Liver (tissue), 8 donors: ENCODE measurements at regions not wholly inside any gene's neighbourhood (a gene's known extent, or its start where the extent isn't known, plus 50 kb on each side); places are given as distances from the start of the nearest gene placed in this dataset.

Experiments
- DNase-seq: peaks from one replicate; pipeline ENCODE4 v3.0.0-alpha.2; 2017; ENCODE audit warnings: low spot score
- H3K27ac ChIP-seq, 2 donors: one replicate each; pipeline ENCODE4 v1.7.0; 2013; ENCODE audit warnings: inconsistent platforms in 2 of 2, low read length in 2 of 2, control low read depth in 1 of 2, low read depth in 1 of 2, mild to moderate bottlenecking in 1 of 2
- H3K27me3 ChIP-seq, 4 donors: one replicate each; pipeline versions ENCODE4 v1.6.1 to v1.7.0; 2013; ENCODE audit warnings: low read length in 3 of 4, inconsistent platforms in 1 of 4, mild to moderate bottlenecking in 1 of 4, moderate library complexity in 1 of 4; ENCODE audit not compliant: control insufficient read depth in 4 of 4, insufficient read depth in 4 of 4
- H3K36me3 ChIP-seq, 4 donors: one replicate each; pipeline versions ENCODE4 v1.6.1 to v1.7.0; 2013; ENCODE audit warnings: low read length in 3 of 4, mild to moderate bottlenecking in 3 of 4, low read depth in 1 of 4, moderate library complexity in 1 of 4; ENCODE audit not compliant: control insufficient read depth in 4 of 4, insufficient read depth in 3 of 4
- H3K4me1 ChIP-seq, 4 donors: one replicate each; pipeline versions ENCODE4 v1.6.1 to v1.7.0; 2013; ENCODE audit warnings: low read length in 3 of 4, mild to moderate bottlenecking in 3 of 4, moderate library complexity in 1 of 4; ENCODE audit not compliant: control insufficient read depth in 4 of 4, insufficient read depth in 4 of 4
- H3K4me3 ChIP-seq, 3 donors: one replicate each; pipeline versions ENCODE4 v1.6.1 to v1.7.0; 2013; ENCODE audit warnings: low read length in 3 of 3, control low read depth in 1 of 3, low read depth in 1 of 3, mild to moderate bottlenecking in 1 of 3
- H3K9ac ChIP-seq, 2 donors: one replicate each; pipeline ENCODE4 v1.7.0; 2013; ENCODE audit warnings: low read length in 2 of 2, mild to moderate bottlenecking in 2 of 2, moderate library complexity in 2 of 2, control low read depth in 1 of 2, low read depth in 1 of 2
- H3K9me3 ChIP-seq, 4 donors: one replicate each; pipeline versions ENCODE4 v1.6.1 to v1.7.0; 2013; ENCODE audit warnings: low read length in 3 of 4; ENCODE audit not compliant: control insufficient read depth in 4 of 4
- ATF3 ChIP-seq: IDR thresholded peaks from 2 replicates; pipeline ENCODE4 v1.6.1; 2016; ENCODE audit warnings: antibody characterized with exemption
- CTCF ChIP-seq: fragments of 150-350 bp; IDR thresholded peaks from 2 replicates; pipeline ENCODE4 v1.5.1; 2017; ENCODE audit warnings: improper control_type of control experiment, low read depth, low read length; ENCODE audit not compliant: missing input control
- FOXA1 ChIP-seq: IDR thresholded peaks from 2 replicates; pipeline ENCODE4 v1.6.1; 2016; ENCODE audit warnings: antibody characterized with exemption
- FOXA2 ChIP-seq: IDR thresholded peaks from 2 replicates; pipeline ENCODE4 v1.6.1; 2016; ENCODE audit warnings: antibody characterized with exemption
- GABPA ChIP-seq, 2 donors: IDR thresholded peaks in 1 of 2; conservative IDR thresholded peaks in 1 of 2; 2 replicates each; pipeline ENCODE4 v1.6.1; 2016; ENCODE audit warnings: antibody characterized with exemption in 2 of 2, mild to moderate bottlenecking in 1 of 2, moderate library complexity in 1 of 2
- HNF4G ChIP-seq: IDR thresholded peaks from 2 replicates; pipeline ENCODE4 v1.6.1; 2016; ENCODE audit warnings: antibody characterized with exemption
- JUND ChIP-seq, 2 donors: IDR thresholded peaks; 2 replicates each; pipeline ENCODE4 v1.6.1; 2016; ENCODE audit warnings: antibody characterized with exemption in 2 of 2
- MAX ChIP-seq: IDR thresholded peaks from 2 replicates; pipeline ENCODE4 v1.6.1; 2016; ENCODE audit warnings: antibody characterized with exemption
- NR2F2 ChIP-seq: IDR thresholded peaks from 2 replicates; pipeline ENCODE4 v1.6.1; 2016; ENCODE audit warnings: antibody characterized with exemption
- RAD21 ChIP-seq, 2 donors: IDR thresholded peaks; 2 replicates each; pipeline ENCODE4 v1.6.1; 2016; ENCODE audit warnings: antibody characterized with exemption in 2 of 2, mild to moderate bottlenecking in 2 of 2
- RXRA ChIP-seq, 2 donors: IDR thresholded peaks; 2 replicates each; pipeline ENCODE4 v1.6.1; 2017 to 2018; ENCODE audit warnings: antibody characterized with exemption in 2 of 2, mild to moderate bottlenecking in 1 of 2
- SP1 ChIP-seq: IDR thresholded peaks from 2 replicates; pipeline ENCODE4 v1.6.1; 2018; ENCODE audit warnings: antibody characterized with exemption, mild to moderate bottlenecking
- TAF1 ChIP-seq: conservative IDR thresholded peaks from 2 replicates; pipeline ENCODE4 v1.6.1; 2016; ENCODE audit warnings: antibody characterized with exemption, mild to moderate bottlenecking
- YY1 ChIP-seq: IDR thresholded peaks from 2 replicates; pipeline ENCODE4 v1.6.1; 2016; ENCODE audit warnings: antibody characterized with exemption, mild to moderate bottlenecking
- WGBS: extraction: QIAGEN DNeasy Blood & Tissue Kit; methylation state at CpG from one replicate; pipeline ENCODE4 v1.1.7; 2013; 5-methylcytosine and 5-hydroxymethylcytosine counted together
- TF ChIP-seq, protein P1 (sequence below): IDR thresholded peaks from 2 replicates; pipeline ENCODE4 v1.6.1; 2016; ENCODE audit warnings: antibody characterized with exemption
- TF ChIP-seq, protein P2 (sequence below): IDR thresholded peaks from 2 replicates; pipeline ENCODE4 v1.6.1; 2016; ENCODE audit warnings: antibody characterized with exemption, mild to moderate bottlenecking
- donor health status: healthy.
- donor health status: healthy.
- donor health status: healthy.
- donor health status: healthy.
- donor health status: healthy.

GRCh38 chr13:94886191-94886590, 173.8 kb upstream of the SOX21 start:
- WGBS = 54% methylated on average over 2 of the region's 2 CpGs
- Histone ChIP-seq H3K36me3 (no peaks in the 10 kb centered on the region), H3K4me3 (no peak overlapping the region), H3K27me3 (no peaks in the 10 kb centered on the region), H3K9me3 (no peaks in the 10 kb centered on the region), H3K9ac (no peak overlapping the region), H3K4me1 (no peaks in the 10 kb centered on the region), H3K27ac (no peak overlapping the region)
- DNase-seq = no peak
- TF ChIP-seq YY1 = no peak
- no peak for TF ChIP-seq NR2F2
- no peak for TF ChIP-seq CTCF
- no peak for TF ChIP-seq RAD21 (IDR thresholded peaks at IDR 0.05)
- TF ChIP-seq JUND (IDR thresholded peaks at IDR 0.05) = no peak
- TF ChIP-seq RXRA (IDR thresholded peaks at IDR 0.05) = no peak
- no peak for TF ChIP-seq GABPA (IDR thresholded peaks at IDR 0.05 in 1 of 2, conservative IDR thresholded peaks at IDR 0.05 in 1 of 2)
- no peak for TF ChIP-seq TAF1
- no peak for TF ChIP-seq ATF3
- TF ChIP-seq FOXA2 = no peak
- TF ChIP-seq, protein P1, sequence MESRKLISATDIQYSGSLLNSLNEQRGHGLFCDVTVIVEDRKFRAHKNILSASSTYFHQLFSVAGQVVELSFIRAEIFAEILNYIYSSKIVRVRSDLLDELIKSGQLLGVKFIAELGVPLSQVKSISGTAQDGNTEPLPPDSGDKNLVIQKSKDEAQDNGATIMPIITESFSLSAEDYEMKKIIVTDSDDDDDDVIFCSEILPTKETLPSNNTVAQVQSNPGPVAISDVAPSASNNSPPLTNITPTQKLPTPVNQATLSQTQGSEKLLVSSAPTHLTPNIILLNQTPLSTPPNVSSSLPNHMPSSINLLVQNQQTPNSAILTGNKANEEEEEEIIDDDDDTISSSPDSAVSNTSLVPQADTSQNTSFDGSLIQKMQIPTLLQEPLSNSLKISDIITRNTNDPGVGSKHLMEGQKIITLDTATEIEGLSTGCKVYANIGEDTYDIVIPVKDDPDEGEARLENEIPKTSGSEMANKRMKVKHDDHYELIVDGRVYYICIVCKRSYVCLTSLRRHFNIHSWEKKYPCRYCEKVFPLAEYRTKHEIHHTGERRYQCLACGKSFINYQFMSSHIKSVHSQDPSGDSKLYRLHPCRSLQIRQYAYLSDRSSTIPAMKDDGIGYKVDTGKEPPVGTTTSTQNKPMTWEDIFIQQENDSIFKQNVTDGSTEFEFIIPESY = no peak
- no peak for TF ChIP-seq SP1

- no peak overlapping the region for H3K4me3 ChIP-seq
- DNase-seq = no peak
- no peaks in the 10 kb centered on the region for H3K36me3 ChIP-seq
- no peak overlapping the region for H3K27ac ChIP-seq
- no peaks in the 10 kb centered on the region for H3K27me3 ChIP-seq
- 67% methylated on average over 2 of the region's 2 CpGs for WGBS
- no peaks in the 10 kb centered on the region for H3K4me1 ChIP-seq
- peaks cover 0 to 2% (median 0%) of the 10 kb centered on the region in 4 donors for H3K9me3 ChIP-seq
- H3K9ac ChIP-seq = no peak overlapping the region
- TF ChIP-seq HNF4G (no peak), NR2F2 (no peak), MAX (no peak), FOXA1 (no peak), TAF1 (no peak), JUND (IDR thresholded peaks at IDR 0.05) (no peak)
- TF ChIP-seq, protein P2, sequence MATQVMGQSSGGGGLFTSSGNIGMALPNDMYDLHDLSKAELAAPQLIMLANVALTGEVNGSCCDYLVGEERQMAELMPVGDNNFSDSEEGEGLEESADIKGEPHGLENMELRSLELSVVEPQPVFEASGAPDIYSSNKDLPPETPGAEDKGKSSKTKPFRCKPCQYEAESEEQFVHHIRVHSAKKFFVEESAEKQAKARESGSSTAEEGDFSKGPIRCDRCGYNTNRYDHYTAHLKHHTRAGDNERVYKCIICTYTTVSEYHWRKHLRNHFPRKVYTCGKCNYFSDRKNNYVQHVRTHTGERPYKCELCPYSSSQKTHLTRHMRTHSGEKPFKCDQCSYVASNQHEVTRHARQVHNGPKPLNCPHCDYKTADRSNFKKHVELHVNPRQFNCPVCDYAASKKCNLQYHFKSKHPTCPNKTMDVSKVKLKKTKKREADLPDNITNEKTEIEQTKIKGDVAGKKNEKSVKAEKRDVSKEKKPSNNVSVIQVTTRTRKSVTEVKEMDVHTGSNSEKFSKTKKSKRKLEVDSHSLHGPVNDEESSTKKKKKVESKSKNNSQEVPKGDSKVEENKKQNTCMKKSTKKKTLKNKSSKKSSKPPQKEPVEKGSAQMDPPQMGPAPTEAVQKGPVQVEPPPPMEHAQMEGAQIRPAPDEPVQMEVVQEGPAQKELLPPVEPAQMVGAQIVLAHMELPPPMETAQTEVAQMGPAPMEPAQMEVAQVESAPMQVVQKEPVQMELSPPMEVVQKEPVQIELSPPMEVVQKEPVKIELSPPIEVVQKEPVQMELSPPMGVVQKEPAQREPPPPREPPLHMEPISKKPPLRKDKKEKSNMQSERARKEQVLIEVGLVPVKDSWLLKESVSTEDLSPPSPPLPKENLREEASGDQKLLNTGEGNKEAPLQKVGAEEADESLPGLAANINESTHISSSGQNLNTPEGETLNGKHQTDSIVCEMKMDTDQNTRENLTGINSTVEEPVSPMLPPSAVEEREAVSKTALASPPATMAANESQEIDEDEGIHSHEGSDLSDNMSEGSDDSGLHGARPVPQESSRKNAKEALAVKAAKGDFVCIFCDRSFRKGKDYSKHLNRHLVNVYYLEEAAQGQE = no peak
Observed at GRCh38 chr13:94880463-94880862, 168.1 kb upstream of the SOX21 start.
